Stimulated activated CD4-positive, alpha-beta T cell treated with anti-CD3 and anti-CD28 coated beads, Interleukin-15, amount 100 ng/mL, for 48 hours (primary cell): ENCODE measurements at regions not wholly inside any gene's neighbourhood (a gene's known extent, or its start where the extent isn't known, plus 50 kb on each side); places are given as distances from the start of the nearest gene placed in this dataset.

Experiments used
- DNase-seq, 2 donors: peaks; one replicate each; pipeline ENCODE4 v3.0.0-alpha.2; 2020; ENCODE audit warnings: low read depth in 2 of 2

DNA sequence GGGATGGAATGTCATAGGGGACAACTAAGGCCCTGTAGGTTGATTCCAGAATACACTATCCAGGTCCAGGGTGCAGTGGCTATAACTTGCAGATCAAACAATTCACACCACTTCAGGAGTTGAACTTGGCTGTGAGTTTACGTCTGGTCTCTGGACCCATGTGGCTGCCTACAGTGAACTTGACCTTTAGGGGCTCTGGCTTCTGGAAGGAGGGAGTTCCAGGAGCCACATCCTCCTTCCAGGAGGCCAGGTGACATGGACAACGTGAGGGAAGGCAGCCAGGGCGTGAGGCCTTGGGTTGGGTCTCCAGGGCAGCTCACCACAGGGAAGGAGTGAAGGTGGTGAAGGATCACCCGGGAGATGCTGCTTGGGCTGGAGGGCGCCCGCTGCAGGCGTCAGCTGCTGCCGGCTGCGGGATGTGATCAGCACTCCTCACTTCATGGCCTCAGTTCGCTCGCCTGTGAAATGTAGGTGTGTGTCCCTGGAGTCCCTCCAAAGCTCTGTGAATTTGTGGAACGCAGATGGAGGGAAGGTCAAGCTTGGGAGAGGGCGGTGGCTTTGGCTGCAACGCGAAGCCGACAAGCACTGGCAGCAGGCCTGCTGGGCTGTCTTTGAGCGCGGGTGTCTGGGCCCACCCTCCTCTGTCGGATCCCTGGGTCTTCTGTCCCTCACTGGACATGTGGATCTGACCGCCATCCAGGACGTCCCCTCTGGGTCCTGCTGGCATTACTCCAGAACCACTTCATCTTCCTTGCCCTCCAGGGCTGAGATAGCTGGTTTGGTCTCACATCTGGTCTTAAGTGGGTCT, 146.5 kb downstream of the GLI2 start:
- DNase-seq, result no peak

GRCh38 chr2:120883607-120884440, 148.2 kb downstream of the GLI2 start:
- no peak for DNase-seq

- no peak for DNase-seq
These were observed 149.0 kb downstream of the GLI2 start for GRCh38 chr2:120884472-120885290.

GRCh38 chr2:120885321-120885720, 149.7 kb downstream of the GLI2 start:
- no peak for DNase-seq

GRCh38 chr2:120885749-120886148, 150.1 kb downstream of the GLI2 start:
- DNase-seq, result no peak

- DNase-seq, result no peak
These were observed 151.1 kb downstream of the GLI2 start for GRCh38 chr2:120886534-120887319.

DNA sequence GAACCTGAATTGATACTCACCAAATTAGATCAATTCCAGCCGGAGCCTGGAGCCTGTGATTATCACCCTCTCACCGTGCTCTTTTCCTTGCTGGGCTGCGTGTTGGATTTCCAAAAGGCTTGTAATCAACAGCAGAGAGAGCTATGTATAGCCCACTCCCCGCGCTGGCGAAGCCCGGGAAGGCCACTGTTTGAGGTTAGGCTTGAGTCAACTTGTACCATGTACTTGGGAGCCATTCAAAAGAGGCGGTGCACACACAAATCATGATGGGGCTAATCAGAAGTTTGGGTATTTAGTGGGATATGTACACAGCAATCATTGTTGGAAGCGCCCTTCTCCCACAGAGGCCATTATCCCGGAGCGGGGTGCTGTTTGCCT, 151.6 kb downstream of the GLI2 start:
- no peak for DNase-seq

DNA sequence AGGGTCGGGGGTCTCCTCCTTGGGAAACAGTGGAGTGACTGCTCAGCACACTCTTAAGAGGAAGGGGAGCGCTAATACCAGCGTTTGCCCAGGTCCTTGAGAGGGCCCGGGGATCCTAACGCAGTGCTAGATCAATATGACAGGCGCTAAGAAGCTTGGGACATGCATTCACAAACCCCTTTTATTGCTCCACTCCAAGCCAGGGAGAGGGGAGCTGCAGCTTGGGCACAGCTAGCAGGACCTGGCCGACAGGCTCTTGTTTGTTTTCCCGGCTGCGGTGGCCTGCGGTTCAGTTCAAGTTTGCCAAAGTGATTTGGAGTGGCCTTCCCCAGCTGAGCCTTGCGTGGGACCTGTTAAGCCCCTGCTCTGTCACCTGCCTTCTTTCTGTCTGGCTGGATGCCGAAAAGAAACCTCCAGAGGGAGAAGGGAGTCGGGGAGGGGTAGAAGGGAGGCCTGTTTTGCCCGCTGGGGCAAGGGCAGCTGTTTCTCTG, 152.1 kb downstream of the GLI2 start:
- no peak for DNase-seq

DNA sequence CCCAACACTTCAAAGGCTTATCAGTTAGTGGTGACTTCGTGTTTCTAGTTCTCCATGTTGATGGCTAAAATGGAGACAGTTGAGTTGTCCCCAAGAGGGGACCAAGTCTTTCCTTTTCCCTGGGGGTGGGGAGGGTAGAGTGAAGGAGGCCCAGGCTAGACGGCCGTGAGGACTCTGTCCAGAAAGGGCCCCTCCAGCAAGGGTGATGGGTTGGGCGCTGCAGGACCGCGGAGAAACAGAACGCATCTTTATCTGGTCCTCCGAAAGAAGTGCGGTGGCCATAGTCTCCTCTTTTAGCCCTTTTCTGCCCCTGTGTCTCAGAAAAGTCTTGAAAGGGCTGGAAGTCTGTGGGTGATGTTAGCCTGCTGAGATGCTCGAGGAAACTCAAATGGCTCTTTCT, 153.2 kb downstream of the GLI2 start:
- DNase-seq, result no peak

DNA sequence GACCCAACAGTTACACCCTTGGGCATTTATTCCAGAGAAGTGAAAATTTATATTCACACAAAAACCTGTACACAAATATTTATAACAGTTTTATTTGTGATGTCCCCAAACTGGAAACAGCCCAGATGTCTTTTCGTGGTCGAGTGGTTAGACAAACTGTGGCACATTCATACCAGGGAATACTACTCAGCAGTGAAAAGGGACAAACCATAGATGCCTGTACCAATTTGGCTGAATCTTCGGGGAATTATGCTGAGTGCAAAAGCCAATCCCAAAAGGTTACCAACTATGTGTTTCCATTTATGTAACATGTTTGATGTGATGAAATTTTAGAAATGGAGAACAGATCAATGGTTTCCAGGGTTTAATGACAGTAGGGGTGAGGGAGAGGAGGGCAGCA, 154.3 kb downstream of the GLI2 start:
- DNase-seq, result no peak

DNA sequence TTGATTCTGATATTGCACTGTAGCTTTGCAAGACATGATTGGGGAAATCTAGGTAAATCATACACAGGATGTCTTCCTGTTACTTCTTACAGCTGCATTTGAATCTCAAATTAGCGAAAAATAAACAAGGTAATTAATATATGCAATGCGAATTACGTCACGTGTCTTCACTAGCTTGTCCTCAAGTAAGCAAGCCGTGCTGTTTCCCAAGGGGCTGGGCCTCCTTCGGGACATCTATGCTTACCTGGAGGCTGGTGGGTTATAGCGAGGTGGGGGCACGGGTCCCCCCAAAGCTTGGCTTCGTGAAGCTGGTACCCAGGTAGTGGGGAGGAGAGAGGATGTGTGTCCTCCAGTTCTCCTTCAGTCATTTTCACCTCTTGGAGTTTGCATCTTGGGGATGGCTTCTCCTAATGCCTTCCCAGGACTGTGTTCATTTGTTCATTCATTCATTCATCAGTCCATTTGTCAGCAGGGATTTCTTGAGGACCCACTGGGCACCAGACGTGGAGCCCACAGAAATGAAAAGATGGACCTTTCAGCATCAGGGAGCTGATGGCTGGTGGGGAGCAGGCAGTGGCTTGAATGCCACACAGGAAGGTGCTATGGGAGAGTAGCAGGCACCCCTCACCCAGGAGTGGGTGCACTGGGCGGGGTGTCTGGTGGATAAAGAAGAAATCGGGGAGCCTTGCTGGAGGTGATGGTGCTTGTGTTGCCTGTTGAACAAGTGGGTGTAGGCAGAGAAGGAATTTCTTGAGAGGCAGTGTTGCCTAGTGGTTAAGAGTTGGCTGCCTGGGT, 155.1 kb downstream of the GLI2 start:
- no peak for DNase-seq

GRCh38 chr2:120892271-120892966, 156.8 kb downstream of the GLI2 start:
- DNase-seq, result no peak

- no peak for DNase-seq
These were observed 157.4 kb downstream of the GLI2 start for GRCh38 chr2:120892967-120893667.

DNA sequence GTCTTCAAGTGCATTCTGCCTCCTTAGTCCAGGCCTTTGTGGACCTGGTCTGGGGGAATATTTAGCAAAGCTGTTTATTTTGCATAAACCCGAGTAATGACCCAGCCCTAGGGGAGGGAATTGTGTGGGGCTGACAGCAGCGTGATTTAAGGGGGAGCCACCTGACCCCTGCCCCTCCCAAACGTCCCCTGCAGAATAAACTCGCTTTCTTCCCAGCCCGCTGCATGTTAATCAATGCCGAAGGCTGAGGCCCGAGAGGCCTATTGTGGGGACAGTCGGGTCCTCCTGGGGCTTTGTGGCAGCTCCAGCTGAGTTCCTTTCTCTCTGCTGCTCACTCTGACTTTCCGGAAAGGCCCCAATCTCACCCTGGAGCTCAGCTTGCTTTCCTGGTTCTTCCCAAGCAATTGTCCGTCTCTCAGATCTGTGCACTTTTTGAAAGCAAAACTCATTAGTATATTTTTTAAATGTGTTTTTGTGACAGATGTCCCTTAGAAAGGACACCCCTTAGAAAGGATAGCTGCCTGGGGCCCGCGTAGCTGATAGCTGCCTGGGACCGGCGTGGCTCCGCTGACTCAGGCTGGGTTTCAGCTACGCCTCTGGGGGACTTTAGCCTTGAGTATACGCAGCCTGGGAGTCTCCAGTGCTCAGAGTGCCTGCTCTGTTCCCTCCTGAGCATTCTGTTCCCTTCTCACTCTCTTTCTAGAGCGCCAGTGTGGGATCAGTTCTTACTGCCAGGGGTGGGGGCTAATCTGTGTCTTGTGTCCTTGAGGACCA, 158.3 kb downstream of the GLI2 start:
- no peak for DNase-seq

DNA sequence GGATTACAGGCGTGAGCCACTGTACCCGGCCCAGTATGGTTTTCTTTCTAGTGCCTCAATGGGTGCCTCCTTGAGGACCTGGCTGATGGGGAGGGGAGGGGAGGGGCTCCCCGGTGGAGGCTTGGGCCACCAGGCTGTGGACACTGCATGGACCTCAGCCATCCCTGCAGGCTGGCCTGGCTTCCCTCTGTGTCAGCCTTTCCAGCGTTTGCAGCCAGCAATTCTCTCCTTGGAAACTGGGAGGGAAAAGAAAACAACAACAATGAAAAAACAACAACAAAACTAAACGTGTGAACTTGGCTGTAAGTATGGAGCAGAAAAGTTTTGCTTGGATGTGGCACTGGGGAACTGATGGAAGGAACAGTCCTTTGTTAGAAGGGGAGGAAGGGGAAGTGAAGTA, 159.3 kb downstream of the GLI2 start:
- no peak for DNase-seq

GRCh38 chr2:120896126-120896525, 160.5 kb downstream of the GLI2 start:
- no peak for DNase-seq

- DNase-seq, result no peak
These were observed 161.2 kb downstream of the GLI2 start for GRCh38 chr2:120896901-120897300.

- no peak for DNase-seq
These were observed 161.7 kb downstream of the GLI2 start for GRCh38 chr2:120897399-120897798.
